Mesenchymal stem cell (in vitro differentiated cells and primary cell): ENCODE measurements at regions not wholly inside any gene's neighbourhood (a gene's known extent, or its start where the extent isn't known, plus 50 kb on each side); places are given as distances from the start of the nearest gene placed in this dataset.

ENCODE experiments used
- DNase-seq: peaks from one replicate; pipeline ENCODE4 v3.0.0-alpha.2; 2013
- H2AFZ ChIP-seq: one replicate; pipeline ENCODE4 v1.6.1; 2013; ENCODE audit warnings: low read depth, mild to moderate bottlenecking, control low read depth, inconsistent platforms, low read length, moderate library complexity
- H2AK5ac ChIP-seq: 2 replicates; pipeline ENCODE4 v1.6.1; 2013; ENCODE audit warnings: low read length, moderate library complexity, mild to moderate bottlenecking, inconsistent platforms; ENCODE audit not compliant: severe bottlenecking
- H2BK120ac ChIP-seq: one replicate; pipeline ENCODE4 v1.6.1; 2013; ENCODE audit warnings: low read depth, mild to moderate bottlenecking, inconsistent platforms, low read length, moderate library complexity
- H2BK12ac ChIP-seq, 2 experiments: one replicate each; pipeline ENCODE4 v1.6.1; 2013; ENCODE audit warnings: inconsistent platforms in 2 of 2, low read length in 2 of 2, mild to moderate bottlenecking in 2 of 2, moderate library complexity in 2 of 2, control low read depth in 1 of 2
- H2BK15ac ChIP-seq: one replicate; pipeline ENCODE4 v1.6.1; 2013; ENCODE audit warnings: mild to moderate bottlenecking, low read depth, inconsistent platforms; ENCODE audit not compliant: poor library complexity, severe bottlenecking
- H2BK5ac ChIP-seq: 2 replicates; pipeline ENCODE4 v1.6.1; 2013; ENCODE audit warnings: low read depth, mild to moderate bottlenecking, low read length, control low read depth, inconsistent platforms; ENCODE audit not compliant: poor library complexity, severe bottlenecking
- H3K14ac ChIP-seq, 2 experiments: one replicate each; pipeline ENCODE4 v1.6.1; 2013; ENCODE audit warnings: inconsistent platforms in 2 of 2, low read length in 2 of 2, control low read depth in 1 of 2, mild to moderate bottlenecking in 1 of 2, moderate library complexity in 1 of 2
- H3K18ac ChIP-seq, 2 experiments: one replicate each; pipeline ENCODE4 v1.6.1; 2013; ENCODE audit warnings: inconsistent platforms in 2 of 2, low read length in 2 of 2, control low read depth in 1 of 2, low read depth in 1 of 2, mild to moderate bottlenecking in 1 of 2
- H3K23ac ChIP-seq, 2 experiments: one replicate each; pipeline ENCODE4 v1.6.1; 2013; ENCODE audit warnings: inconsistent platforms in 2 of 2, low read length in 2 of 2, mild to moderate bottlenecking in 2 of 2, moderate library complexity in 2 of 2, control low read depth in 1 of 2
- H3K27ac ChIP-seq: 2 replicates; pipeline ENCODE4 v1.5.1; 2013; ENCODE audit warnings: mild to moderate bottlenecking, moderate library complexity, low read length, control low read depth, inconsistent platforms; ENCODE audit not compliant: poor library complexity, severe bottlenecking
- H3K27me3 ChIP-seq, 2 experiments: 2 replicates each; pipeline versions ENCODE4 v1.6.1 to v1.7.0; 2013; ENCODE audit warnings: low read length in 2 of 2, mild to moderate bottlenecking in 2 of 2, moderate library complexity in 2 of 2, control low read depth in 1 of 2, inconsistent platforms in 1 of 2; ENCODE audit not compliant: control insufficient read depth in 1 of 2, insufficient read depth in 1 of 2
- H3K36me3 ChIP-seq, 2 experiments: 2 replicates each; pipeline versions ENCODE4 v1.6.1 to v1.7.0; 2013; ENCODE audit warnings: low read length in 2 of 2, control low read depth in 1 of 2, inconsistent platforms in 1 of 2, low read depth in 1 of 2, mild to moderate bottlenecking in 1 of 2; ENCODE audit not compliant: insufficient read depth in 2 of 2, control insufficient read depth in 1 of 2
- H3K4ac ChIP-seq, 2 experiments: one replicate each; pipeline ENCODE4 v1.6.1; 2013; ENCODE audit warnings: inconsistent platforms in 2 of 2, low read length in 2 of 2, mild to moderate bottlenecking in 2 of 2, moderate library complexity in 2 of 2, control low read depth in 1 of 2, low read depth in 1 of 2
- H3K4me1 ChIP-seq: 2 replicates; pipeline ENCODE4 v1.6.1; 2013; ENCODE audit warnings: low read depth, low read length, control low read depth; ENCODE audit not compliant: control insufficient read depth, insufficient read depth
- H3K4me2 ChIP-seq: 2 replicates; pipeline ENCODE4 v1.6.1; 2013; ENCODE audit warnings: low read length, mild to moderate bottlenecking, inconsistent platforms; ENCODE audit not compliant: poor library complexity, severe bottlenecking
- H3K4me3 ChIP-seq, 2 experiments: 2 replicates each; pipeline versions ENCODE4 v1.5.1 to v1.7.0; 2013; ENCODE audit warnings: low read length in 2 of 2, mild to moderate bottlenecking in 2 of 2, control low read depth in 1 of 2, low read depth in 1 of 2; ENCODE audit not compliant: insufficient read depth in 1 of 2
- H3K79me1 ChIP-seq: replicated peaks from 2 replicates; pipeline ENCODE4 v1.6.1; 2013; ENCODE audit warnings: mild to moderate bottlenecking, control low read depth, low read length, inconsistent platforms; ENCODE audit not compliant: poor library complexity, severe bottlenecking
- H3K9ac ChIP-seq: 2 replicates; pipeline ENCODE4 v1.7.0; 2013; ENCODE audit warnings: mild to moderate bottlenecking, low read length, moderate library complexity
- H3K9me3 ChIP-seq: 2 replicates; pipeline ENCODE4 v1.7.0; 2013; ENCODE audit warnings: mild to moderate bottlenecking, low read length; ENCODE audit not compliant: control insufficient read depth
- H4K8ac ChIP-seq: one replicate; pipeline ENCODE4 v1.6.1; 2013; ENCODE audit warnings: inconsistent platforms, mild to moderate bottlenecking, low read length, moderate library complexity
- H4K91ac ChIP-seq: one replicate; pipeline ENCODE4 v1.6.1; 2013; ENCODE audit warnings: mild to moderate bottlenecking, low read length, inconsistent platforms
- WGBS: methylation state at CpG from one replicate; pipeline ENCODE4 v1.1.7; 2013; ENCODE audit warnings: mixed read lengths; 5-methylcytosine and 5-hydroxymethylcytosine counted together

DNA sequence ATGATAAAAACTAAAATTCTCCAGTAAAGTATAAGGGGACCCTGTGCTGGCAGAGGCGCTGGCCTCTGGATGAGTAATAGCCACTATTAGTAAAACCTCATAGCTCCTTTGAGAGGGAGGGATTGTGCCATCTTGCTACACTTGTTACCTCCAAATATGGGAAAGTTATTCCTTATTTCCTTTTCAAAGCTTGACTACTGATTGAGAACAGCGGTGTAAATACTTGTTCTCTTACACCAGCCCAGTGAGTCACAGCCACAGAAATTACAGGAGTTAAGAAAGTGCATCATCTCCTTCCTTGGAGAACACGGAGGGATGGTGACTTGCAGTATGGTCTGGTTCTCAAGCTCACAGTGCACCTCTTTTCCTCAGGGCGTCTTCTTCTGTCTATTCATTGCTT, 379.0 kb downstream of the EFNB2 start:
- no peak overlapping the region for H2AFZ ChIP-seq
- WGBS, result 14% methylated on average over 2 of the region's 4 CpGs
- no peaks in the 10 kb centered on the region for H3K9me3 ChIP-seq
- no peak overlapping the region for H4K91ac ChIP-seq
- peak overlapping the region; percentile 54 for H3K9ac ChIP-seq
- no peak overlapping the region for H2BK120ac ChIP-seq
- no peak overlapping the region for H3K4me2 ChIP-seq
- H2BK5ac ChIP-seq, result peak overlapping the region; percentile 87
- H2BK12ac ChIP-seq, result no peak overlapping the region
- H3K4ac ChIP-seq, result no peak overlapping the region
- H3K4me1 ChIP-seq, result no peaks in the 10 kb centered on the region
- H3K23ac ChIP-seq, result no peak overlapping the region
- H2AK5ac ChIP-seq, result no peak overlapping the region
- no peak overlapping the region for H3K18ac ChIP-seq
- peak; percentile 97 for DNase-seq
- no peaks in the 10 kb centered on the region for H3K27me3 ChIP-seq
- no peak overlapping the region for H3K14ac ChIP-seq
- H4K8ac ChIP-seq, result no peak overlapping the region
- H3K79me1 ChIP-seq, result no peaks in the 10 kb centered on the region
- H3K36me3 ChIP-seq, result no peaks in the 10 kb centered on the region
- no peak overlapping the region for H2BK15ac ChIP-seq
- no peak overlapping the region for H3K4me3 ChIP-seq
- H3K27ac ChIP-seq, result peak overlapping the region; percentile 95

DNA sequence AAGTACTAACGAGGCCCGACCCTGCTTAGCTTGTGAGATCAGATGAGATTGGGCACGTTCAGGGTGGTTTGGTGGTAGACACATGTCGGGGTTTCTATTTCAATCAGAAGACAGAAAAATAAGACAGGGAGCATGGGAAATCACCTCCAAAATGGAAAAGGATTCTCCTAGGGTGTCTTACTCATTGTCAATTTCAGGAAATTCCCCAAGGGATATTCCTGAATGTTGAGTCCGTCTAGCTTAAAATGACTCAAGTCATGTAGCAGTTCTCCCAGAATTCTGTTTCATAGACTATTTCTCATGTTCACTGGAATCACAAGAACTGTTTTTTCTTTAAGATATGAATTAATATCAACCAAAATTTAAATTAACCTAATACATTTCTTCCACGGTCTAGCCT, 380.1 kb downstream of the EFNB2 start:
- H2BK15ac ChIP-seq, result no peak overlapping the region
- H3K4me2 ChIP-seq, result no peak overlapping the region
- H3K18ac ChIP-seq, result no peak overlapping the region
- H3K79me1 ChIP-seq, result no peaks in the 10 kb centered on the region
- no peak overlapping the region for H3K9ac ChIP-seq
- peak overlapping the region; percentile 87 for H2AK5ac ChIP-seq
- no peak overlapping the region for H2AFZ ChIP-seq
- H2BK5ac ChIP-seq, result no peak overlapping the region
- H2BK120ac ChIP-seq, result no peak overlapping the region
- no peak overlapping the region for H3K23ac ChIP-seq
- no peak overlapping the region for H2BK12ac ChIP-seq
- H3K27me3 ChIP-seq, result no peaks in the 10 kb centered on the region
- H4K8ac ChIP-seq, result no peak overlapping the region
- no peaks in the 10 kb centered on the region for H3K4me1 ChIP-seq
- no peak overlapping the region for H3K14ac ChIP-seq
- no peaks in the 10 kb centered on the region for H3K36me3 ChIP-seq
- no peak overlapping the region for H4K91ac ChIP-seq
- H3K27ac ChIP-seq, result peak overlapping the region; percentile 34
- H3K4me3 ChIP-seq, result no peak overlapping the region
- WGBS, result 82% methylated on average over 5 of the region's 6 CpGs
- H3K9me3 ChIP-seq, result no peaks in the 10 kb centered on the region
- peak; percentile 62 for DNase-seq
- no peak overlapping the region for H3K4ac ChIP-seq

DNA sequence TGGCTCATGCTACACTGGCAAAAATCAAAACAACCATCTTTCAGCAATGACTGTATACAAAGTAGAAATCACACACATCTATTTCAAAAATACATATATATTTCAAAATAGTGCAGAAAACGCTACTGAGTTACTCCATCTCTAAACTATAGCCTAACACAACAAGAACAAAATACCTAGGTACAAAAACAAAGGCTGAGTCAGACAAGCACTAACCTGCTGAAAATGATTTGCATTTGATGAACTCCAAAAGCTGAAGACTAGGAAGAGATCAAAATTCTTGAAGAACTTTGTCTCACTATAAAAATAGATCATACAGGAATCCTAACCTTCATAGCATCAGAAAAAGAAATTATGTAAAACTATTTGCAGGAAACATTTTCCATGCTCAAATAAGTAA, 381.6 kb downstream of the EFNB2 start:
- H2BK15ac ChIP-seq, result no peak overlapping the region
- H3K9ac ChIP-seq, result no peak overlapping the region
- no peak overlapping the region for H3K27ac ChIP-seq
- H3K4me2 ChIP-seq, result no peak overlapping the region
- H4K91ac ChIP-seq, result no peak overlapping the region
- no peak overlapping the region for H3K18ac ChIP-seq
- H3K14ac ChIP-seq, result no peak overlapping the region
- H2AFZ ChIP-seq, result no peak overlapping the region
- no peak overlapping the region for H2BK5ac ChIP-seq
- DNase-seq, result no peak
- H3K9me3 ChIP-seq, result no peaks in the 10 kb centered on the region
- no peak overlapping the region for H2AK5ac ChIP-seq
- no peak overlapping the region for H2BK120ac ChIP-seq
- no peak overlapping the region for H2BK12ac ChIP-seq
- no peak overlapping the region for H4K8ac ChIP-seq
- H3K27me3 ChIP-seq, result no peaks in the 10 kb centered on the region
- H3K79me1 ChIP-seq, result no peaks in the 10 kb centered on the region
- no peak overlapping the region for H3K4ac ChIP-seq
- H3K4me1 ChIP-seq, result no peaks in the 10 kb centered on the region
- no peak overlapping the region for H3K23ac ChIP-seq
- no peak overlapping the region for H3K4me3 ChIP-seq
- 100% methylated on average over 1 of the region's 1 CpG for WGBS
- H3K36me3 ChIP-seq, result no peaks in the 10 kb centered on the region

DNA sequence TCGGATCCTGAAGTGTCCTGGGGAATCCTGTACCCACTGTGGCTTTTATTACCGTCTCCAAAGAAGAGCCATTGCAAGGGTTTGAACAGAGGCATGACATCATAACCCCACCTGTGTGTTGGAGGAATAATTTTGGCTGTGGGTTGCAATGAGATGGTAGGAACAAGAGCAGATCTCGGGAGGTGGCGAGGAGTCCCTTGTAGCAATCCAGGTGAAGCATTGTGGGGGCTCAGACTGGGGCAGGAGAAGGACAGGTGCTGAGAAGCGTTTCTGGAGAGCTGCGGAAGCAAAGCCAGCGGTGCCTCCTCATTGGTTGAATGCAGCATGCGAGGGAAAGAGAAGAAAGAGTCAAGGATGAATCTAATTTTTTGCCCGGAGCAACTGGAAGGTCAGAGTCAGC, 382.4 kb downstream of the EFNB2 start:
- no peak overlapping the region for H3K14ac ChIP-seq
- no peak overlapping the region for H2BK15ac ChIP-seq
- H2BK12ac ChIP-seq, result no peak overlapping the region
- H3K9me3 ChIP-seq, result no peaks in the 10 kb centered on the region
- no peak overlapping the region for H3K4ac ChIP-seq
- H4K8ac ChIP-seq, result no peak overlapping the region
- H3K27ac ChIP-seq, result no peak overlapping the region
- no peak overlapping the region for H3K4me2 ChIP-seq
- H2AK5ac ChIP-seq, result peak overlapping the region; percentile 12
- 98% methylated on average over 9 of the region's 9 CpGs for WGBS
- H3K9ac ChIP-seq, result no peak overlapping the region
- DNase-seq, result no peak
- no peak overlapping the region for H2BK120ac ChIP-seq
- H3K27me3 ChIP-seq, result no peaks in the 10 kb centered on the region
- no peak overlapping the region for H4K91ac ChIP-seq
- H3K36me3 ChIP-seq, result no peaks in the 10 kb centered on the region
- no peak overlapping the region for H2AFZ ChIP-seq
- no peak overlapping the region for H2BK5ac ChIP-seq
- no peak overlapping the region for H3K23ac ChIP-seq
- no peak overlapping the region for H3K4me3 ChIP-seq
- H3K79me1 ChIP-seq, result no peaks in the 10 kb centered on the region
- no peaks in the 10 kb centered on the region for H3K4me1 ChIP-seq
- H3K18ac ChIP-seq, result no peak overlapping the region
